Naive thymus-derived CD4-positive, alpha-beta T cell (primary cell): ENCODE measurements at regions not wholly inside any gene's neighbourhood (a gene's known extent, or its start where the extent isn't known, plus 50 kb on each side); places are given as distances from the start of the nearest gene placed in this dataset.

Experiments used
- ATAC-seq: fragments of 150-1000 bp; cut with Tn5 transposase; 2 replicates; pipeline ENCODE4 v1.10.0; 2021; ENCODE audit warnings: mild to moderate bottlenecking, moderate library complexity
- CTCF ChIA-PET: fragments of 350-600 bp; sonication (Branson Sonifier 250); formaldehyde crosslinking; loops from one replicate; lab custom pipeline; 2021; ENCODE audit warnings: antibody characterized with exemption; lab: Charles Lee
- POLR2A ChIA-PET: fragments of 350-600 bp; sonication (Branson Sonifier 250); formaldehyde crosslinking; loops from one replicate; lab custom pipeline; 2021; ENCODE audit warnings: antibody characterized with exemption, inconsistent platforms; lab: Charles Lee
- DNase-seq, 9 donors: peaks; one replicate each; pipeline versions ENCODE4 v3.0.0 to v3.0.0-alpha.2; 2020 to 2022; ENCODE audit warnings: mixed read lengths in 1 of 9
- H3K27ac ChIP-seq: one replicate; pipeline ENCODE4 v1.7.0; 2013; ENCODE audit warnings: mild to moderate bottlenecking, low read depth, low read length, moderate library complexity
- H3K27me3 ChIP-seq, 2 donors: one replicate each; pipeline ENCODE4 v1.7.0; 2013; ENCODE audit warnings: low read length in 2 of 2, mild to moderate bottlenecking in 2 of 2, moderate library complexity in 2 of 2; ENCODE audit not compliant: control insufficient read depth in 2 of 2, insufficient read depth in 2 of 2
- H3K36me3 ChIP-seq, 3 experiments: 1 replicate in 2 of 3; 2 replicates in 1 of 3; pipeline ENCODE4 v1.7.0; 2013; ENCODE audit warnings: low read length in 3 of 3, mild to moderate bottlenecking in 3 of 3, moderate library complexity in 1 of 3; ENCODE audit not compliant: insufficient read depth in 3 of 3, control insufficient read depth in 2 of 3
- H3K4me1 ChIP-seq, 2 donors: one replicate each; pipeline ENCODE4 v1.7.0; 2013; ENCODE audit warnings: low read length in 2 of 2, mild to moderate bottlenecking in 2 of 2, moderate library complexity in 1 of 2; ENCODE audit not compliant: control insufficient read depth in 2 of 2, insufficient read depth in 2 of 2
- H3K4me3 ChIP-seq: 2 replicates; pipeline ENCODE4 v1.7.0; 2013; ENCODE audit warnings: mild to moderate bottlenecking, low read length
- H3K9me3 ChIP-seq, 3 experiments: 1 replicate in 2 of 3; 2 replicates in 1 of 3; pipeline ENCODE4 v1.7.0; 2013; ENCODE audit warnings: low read length in 3 of 3; ENCODE audit not compliant: control insufficient read depth in 2 of 3
- H3K27ac Mint-ChIP-seq, 9 donors: one replicate each; pipeline ENCODE4 v1.8.0; 2020 to 2022; ENCODE audit warnings: mixed read lengths in 9 of 9, mild to moderate bottlenecking in 8 of 9, moderate library complexity in 5 of 9, inconsistent platforms in 2 of 9
- H3K27me3 Mint-ChIP-seq, 5 donors: one replicate each; pipeline ENCODE4 v1.8.0; 2021 to 2022; ENCODE audit warnings: mixed read lengths in 5 of 5, mild to moderate bottlenecking in 1 of 5
- H3K36me3 Mint-ChIP-seq, 5 donors: one replicate each; pipeline ENCODE4 v1.8.0; 2020 to 2022; ENCODE audit warnings: mixed read lengths in 5 of 5, mild to moderate bottlenecking in 3 of 5, inconsistent platforms in 1 of 5
- H3K4me1 Mint-ChIP-seq, 7 donors: one replicate each; pipeline ENCODE4 v1.8.0; 2020 to 2022; ENCODE audit warnings: mixed read lengths in 7 of 7, mild to moderate bottlenecking in 3 of 7, inconsistent platforms in 1 of 7
- H3K4me3 Mint-ChIP-seq, 10 donors: one replicate each; pipeline ENCODE4 v1.8.0; 2020 to 2022; ENCODE audit warnings: mild to moderate bottlenecking in 10 of 10, mixed read lengths in 10 of 10, moderate library complexity in 6 of 10, inconsistent platforms in 2 of 10
- H3K9me3 Mint-ChIP-seq, 11 donors: one replicate each; pipeline ENCODE4 v1.8.0; 2020 to 2022; ENCODE audit warnings: mixed read lengths in 11 of 11, mild to moderate bottlenecking in 4 of 11, inconsistent platforms in 1 of 11, moderate library complexity in 1 of 11
- intact Hi-C, 2 donors: fragments of 100-400 bp; cut with micrococcal nuclease; formaldehyde crosslinking; loops; one replicate each; pipeline ENCODE4 v1.15.1; 2023

DNA sequence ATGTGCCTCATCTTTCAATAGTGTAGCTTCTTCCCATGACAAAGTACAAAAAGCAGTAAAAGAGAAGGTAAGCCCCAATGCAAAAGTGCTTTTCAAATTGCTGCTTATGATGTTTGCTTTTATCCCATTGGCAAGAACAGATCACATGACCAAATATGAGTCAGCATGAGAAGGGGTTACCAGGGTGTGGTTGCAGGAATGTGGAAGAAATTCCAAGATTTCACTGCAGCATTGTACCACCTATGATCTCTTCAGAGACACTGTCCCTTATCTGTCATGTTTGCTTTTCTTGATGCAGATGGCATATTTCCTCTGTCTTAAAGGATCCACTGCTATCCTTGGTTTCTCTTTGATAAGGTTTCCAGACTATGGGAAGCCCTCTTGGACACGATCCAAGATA lies 1006.9 kb upstream of the PRMT6 start:
- Histone ChIP-seq H3K36me3 (no peaks in the 10 kb centered on the region), H3K4me1 (no peaks in the 10 kb centered on the region), H3K4me3 (no peak overlapping the region), H3K27ac (no peak overlapping the region), H3K9me3 (peaks cover 0 to 6% (median 0%) of the 10 kb centered on the region in 3 experiments), H3K27me3 (no peaks in the 10 kb centered on the region)
- H3K27ac Mint-ChIP-seq, result no peak overlapping the region
- DNase-seq (no peak), ATAC-seq (no peak)
- intact Hi-C loops, result no loop called here
- ChIA-PET CTCF (no interaction called here), POLR2A (no interaction called here)
- no peaks in the 10 kb centered on the region for H3K4me1 Mint-ChIP-seq
- H3K27me3 Mint-ChIP-seq, result no peaks in the 10 kb centered on the region
- no peak overlapping the region for H3K4me3 Mint-ChIP-seq
- peaks cover 0 to 4% (median 0%) of the 10 kb centered on the region in 5 donors for H3K36me3 Mint-ChIP-seq
- peaks cover 2 to 26% (median 7%) of the 10 kb centered on the region in 11 donors for H3K9me3 Mint-ChIP-seq

DNA sequence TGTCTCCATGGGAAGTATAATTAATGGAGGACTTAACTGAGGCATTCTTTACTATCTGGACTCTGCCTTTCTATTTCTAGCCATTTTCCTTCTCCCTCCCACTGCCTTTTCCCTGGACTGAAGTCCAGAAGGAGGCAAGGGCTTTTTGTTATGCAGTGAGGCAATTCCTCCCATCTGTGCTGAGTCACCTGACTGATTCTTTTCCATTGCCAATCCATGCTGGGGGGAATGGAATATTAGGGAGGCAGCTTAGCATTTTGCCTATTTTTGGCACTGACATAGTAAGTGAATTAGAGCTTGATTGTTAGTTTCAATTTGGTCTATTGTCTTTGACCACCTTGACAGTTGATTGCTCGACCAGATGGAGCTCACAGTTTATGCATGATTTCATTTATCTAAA lies 1000.6 kb upstream of the PRMT6 start:
- Histone ChIP-seq H3K4me1 (no peaks in the 10 kb centered on the region), H3K36me3 (no peaks in the 10 kb centered on the region), H3K27me3 (no peaks in the 10 kb centered on the region), H3K27ac (no peak overlapping the region), H3K9me3 (peaks cover 0 to 12% (median 0%) of the 10 kb centered on the region in 3 experiments), H3K4me3 (no peak overlapping the region)
- ChIA-PET POLR2A (no interaction called here), CTCF (no interaction called here)
- Mint-ChIP-seq H3K9me3 (peaks cover 3 to 35% (median 8%) of the 10 kb centered on the region in 11 donors), H3K27me3 (no peaks in the 10 kb centered on the region), H3K4me3 (no peak overlapping the region), H3K27ac (no peak overlapping the region), H3K4me1 (no peaks in the 10 kb centered on the region), H3K36me3 (peaks cover 0 to 4% (median 0%) of the 10 kb centered on the region in 5 donors)
- DNase-seq (no peak), ATAC-seq (no peak)
- intact Hi-C loops, result no loop called here

DNA sequence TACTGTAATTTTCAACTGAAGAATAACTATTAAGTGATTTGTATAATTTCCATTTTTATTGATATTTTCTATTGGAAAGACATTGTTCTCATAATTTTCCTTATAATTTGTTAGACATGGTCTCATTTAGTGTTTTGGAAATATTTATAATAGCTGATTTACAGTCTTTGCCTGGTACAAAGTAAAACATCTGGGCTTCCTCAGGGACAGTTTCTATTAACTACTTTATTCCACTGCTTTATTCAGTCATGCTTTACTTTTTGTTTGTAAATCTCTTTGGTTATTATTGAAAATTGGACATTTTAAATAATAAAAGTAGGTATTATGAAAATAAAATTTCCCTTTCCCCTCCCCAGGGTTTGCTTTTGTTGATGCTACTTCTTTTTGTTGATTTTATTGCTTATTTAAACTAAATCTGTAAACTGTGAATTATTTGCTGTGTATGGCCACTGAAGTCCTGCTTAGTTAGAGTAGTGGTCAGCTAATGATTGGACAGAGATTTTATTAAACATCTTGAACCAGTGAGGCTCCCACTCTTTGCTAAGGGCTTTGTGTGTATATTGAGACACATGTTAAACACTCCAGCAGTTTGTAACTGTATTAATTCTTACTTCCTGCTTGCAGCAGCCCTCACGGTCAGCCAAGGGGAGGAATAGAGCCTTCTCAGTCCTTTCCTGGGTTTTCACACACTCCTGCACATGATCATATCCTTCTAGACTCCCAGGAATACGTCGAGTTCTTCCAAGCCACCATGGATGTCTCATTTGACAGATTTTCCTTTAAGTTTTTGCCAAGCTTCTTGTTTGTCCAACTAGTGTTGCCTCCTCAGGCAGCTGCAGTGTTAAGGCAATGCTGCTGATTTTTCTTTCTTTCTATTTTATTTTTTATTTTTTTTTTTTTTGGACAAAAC lies 994.6 kb upstream of the PRMT6 start:
- H3K27me3 ChIP-seq, result no peaks in the 10 kb centered on the region
- no peak overlapping the region for H3K27ac ChIP-seq
- H3K4me3 ChIP-seq, result no peak overlapping the region
- H3K9me3 Mint-ChIP-seq, result peaks cover under 1 to 24% (median 5%) of the 10 kb centered on the region in 11 donors
- ATAC-seq (no peak), DNase-seq (no peak)
- H3K9me3 ChIP-seq, result no peaks in the 10 kb centered on the region
- no peaks in the 10 kb centered on the region for H3K36me3 ChIP-seq
- ChIA-PET CTCF (no interaction called here), POLR2A (no interaction called here)
- H3K4me1 Mint-ChIP-seq, result no peaks in the 10 kb centered on the region
- no peak overlapping the region for H3K27ac Mint-ChIP-seq
- H3K27me3 Mint-ChIP-seq, result no peaks in the 10 kb centered on the region
- no peaks in the 10 kb centered on the region for H3K4me1 ChIP-seq
- intact Hi-C loops, result no loop called here
- no peak overlapping the region for H3K4me3 Mint-ChIP-seq
- H3K36me3 Mint-ChIP-seq, result no peaks in the 10 kb centered on the region

DNA sequence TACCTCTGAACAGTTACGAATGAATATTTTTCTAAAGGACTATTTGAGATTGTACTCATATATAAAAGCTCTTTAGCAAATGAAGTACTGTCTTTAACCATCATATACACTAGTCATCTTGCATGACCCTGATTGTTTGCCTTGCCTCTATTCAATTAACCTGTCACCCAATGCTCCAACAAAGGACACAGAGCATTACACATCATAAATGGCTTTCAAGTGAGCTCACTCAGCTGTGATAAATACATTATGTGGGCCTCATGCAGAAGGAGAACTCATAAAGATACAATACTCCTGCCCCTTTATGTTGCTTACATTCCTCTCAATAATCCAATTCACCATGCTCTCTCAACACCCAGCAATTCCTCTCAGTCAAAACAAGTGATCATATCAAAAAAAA lies 993.0 kb upstream of the PRMT6 start:
- ChIA-PET CTCF (no interaction called here), POLR2A (no interaction called here)
- DNase-seq (no peak), ATAC-seq (no peak)
- no peaks in the 10 kb centered on the region for H3K27me3 Mint-ChIP-seq
- H3K9me3 Mint-ChIP-seq, result peaks cover 0 to 30% (median 4%) of the 10 kb centered on the region in 11 donors
- Histone ChIP-seq H3K4me1 (no peaks in the 10 kb centered on the region), H3K27me3 (no peaks in the 10 kb centered on the region), H3K4me3 (no peak overlapping the region), H3K9me3 (no peaks in the 10 kb centered on the region), H3K36me3 (no peaks in the 10 kb centered on the region), H3K27ac (no peak overlapping the region)
- intact Hi-C loops, result no loop called here
- H3K4me3 Mint-ChIP-seq, result no peak overlapping the region
- H3K36me3 Mint-ChIP-seq, result no peaks in the 10 kb centered on the region
- no peak overlapping the region for H3K27ac Mint-ChIP-seq
- no peaks in the 10 kb centered on the region for H3K4me1 Mint-ChIP-seq

DNA sequence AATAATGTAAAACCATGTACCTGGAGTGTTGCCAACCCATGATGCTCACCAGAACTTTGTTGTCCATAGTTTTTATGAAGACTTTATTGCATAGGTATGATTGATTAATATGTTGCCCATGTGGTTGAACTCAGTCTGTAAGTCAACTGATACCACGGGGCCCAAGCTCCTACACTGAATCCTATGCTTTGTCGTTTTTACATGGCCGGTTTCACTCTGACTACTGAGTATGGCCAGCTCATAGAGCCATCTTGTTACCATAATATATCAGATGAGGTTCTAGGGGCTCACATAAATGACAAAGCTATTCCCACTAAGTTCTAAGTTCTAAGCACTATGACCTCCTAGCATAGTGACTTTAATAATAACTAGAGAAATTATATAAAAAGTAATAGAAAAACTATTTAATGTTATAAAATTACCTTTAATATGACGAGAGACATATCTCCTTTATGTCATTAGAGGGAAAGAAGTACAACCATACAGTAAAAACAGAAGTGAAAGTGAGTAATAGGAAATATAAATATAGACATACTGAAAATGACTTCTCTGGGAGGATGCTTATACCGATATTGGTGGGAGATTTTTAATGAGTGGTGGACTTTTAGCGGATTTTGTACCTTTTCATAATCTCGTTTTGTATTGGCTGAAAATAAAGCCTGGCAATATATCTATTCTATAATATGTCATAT lies 983.4 kb upstream of the PRMT6 start:
- intact Hi-C loops, result no loop called here
- Mint-ChIP-seq H3K4me1 (no peaks in the 10 kb centered on the region), H3K4me3 (no peak overlapping the region)

DNA sequence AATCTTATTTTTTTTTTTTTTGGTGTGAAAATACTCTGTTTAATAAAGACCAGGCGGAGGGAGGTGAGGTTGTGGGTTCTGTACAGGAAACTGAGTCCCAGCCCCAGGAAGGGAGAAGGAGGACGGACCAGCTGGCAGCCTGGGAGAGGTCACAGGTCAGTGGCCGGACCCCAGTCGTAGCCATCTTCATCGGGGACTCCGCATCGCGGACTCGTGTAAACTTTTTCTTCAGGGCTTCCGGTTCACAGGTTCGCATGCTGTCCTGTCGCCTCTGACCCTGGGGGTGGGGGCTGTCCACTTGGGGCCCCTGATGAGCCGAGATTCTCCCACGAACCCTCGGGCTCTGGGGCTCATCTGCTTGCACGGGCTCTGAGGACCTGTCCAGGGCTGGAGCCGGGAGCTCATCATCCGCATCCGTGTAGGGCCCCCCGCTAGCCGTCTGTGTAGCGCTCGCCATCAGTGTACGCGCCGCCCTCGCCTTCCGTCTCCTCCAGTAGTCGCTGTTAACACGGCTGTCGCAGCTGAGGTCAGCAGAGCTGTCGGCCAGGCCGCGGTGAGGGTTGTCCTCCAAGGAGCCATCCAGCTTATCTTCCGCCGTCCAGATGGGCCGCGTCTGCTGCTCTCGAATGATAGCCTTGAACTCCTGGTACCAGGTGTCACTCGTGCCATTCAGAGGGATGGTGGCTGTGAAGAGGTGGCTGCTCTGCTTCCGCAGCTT lies 975.7 kb upstream of the PRMT6 start:
- Mint-ChIP-seq H3K4me3 (peak overlapping the region in 1 of 10 donors; percentile 49), H3K36me3 (no peaks in the 10 kb centered on the region), H3K9me3 (peaks cover 0 to 15% (median 7%) of the 10 kb centered on the region in 11 donors), H3K27ac (peak overlapping the region in 1 of 9 donors; percentile 48), H3K4me1 (no peaks in the 10 kb centered on the region), H3K27me3 (no peaks in the 10 kb centered on the region)
- Histone ChIP-seq H3K27me3 (no peaks in the 10 kb centered on the region), H3K27ac (no peak overlapping the region), H3K4me3 (no peak overlapping the region), H3K36me3 (no peaks in the 10 kb centered on the region), H3K9me3 (no peaks in the 10 kb centered on the region), H3K4me1 (no peaks in the 10 kb centered on the region)
- intact Hi-C loops, result no loop called here
- ChIA-PET CTCF (no interaction called here), POLR2A (no interaction called here)
- ATAC-seq (no peak), DNase-seq (no peak)

More for the DNA sequence above, 983.4 kb upstream of the PRMT6 start:
- Mint-ChIP-seq H3K36me3 (no peaks in the 10 kb centered on the region), H3K27me3 (no peaks in the 10 kb centered on the region), H3K27ac (no peak overlapping the region), H3K9me3 (peaks cover 0 to 11% (median 2%) of the 10 kb centered on the region in 11 donors)
- ATAC-seq (no peak), DNase-seq (no peak)
- Histone ChIP-seq H3K4me3 (no peak overlapping the region), H3K27me3 (no peaks in the 10 kb centered on the region), H3K36me3 (no peaks in the 10 kb centered on the region), H3K27ac (no peak overlapping the region), H3K9me3 (no peaks in the 10 kb centered on the region), H3K4me1 (no peaks in the 10 kb centered on the region)
- POLR2A ChIA-PET, result no interaction called here
- CTCF ChIA-PET, result no interaction called here
